A549 (cell line): ENCODE measurements at regions not wholly inside any gene's neighbourhood (a gene's known extent, or its start where the extent isn't known, plus 50 kb on each side); places are given as distances from the start of the nearest gene placed in this dataset.

Source experiments
- CEBPB ChIP-seq, 2 experiments: fragments of >200 bp in 1 of 2; sonication (Bioruptor Twin) in 1 of 2; formaldehyde crosslinking in 1 of 2; IDR thresholded peaks; 2 replicates each; pipeline ENCODE4 v1.6.1; 2012 to 2016
- CHD2 ChIP-seq: fragments of 150-350 bp; IDR thresholded peaks from 2 replicates; pipeline ENCODE4 v1.6.1; 2014; ENCODE audit warnings: low read length; ENCODE audit not compliant: partially characterized antibody
- CTCF ChIP-seq: fragments of >200 bp; sonication (Bioruptor Twin); formaldehyde crosslinking; IDR thresholded peaks from 3 replicates; pipeline ENCODE4 v1.5.1; 2016
- EP300 ChIP-seq, 2 experiments: fragments of >200 bp; sonication (Bioruptor Twin); formaldehyde crosslinking; IDR thresholded peaks; 2 replicates in 1 of 2; 3 replicates in 1 of 2; pipeline ENCODE4 v1.6.1; 2016 to 2017
- ESRRA ChIP-seq: fragments of 150-350 bp; IDR thresholded peaks from 2 replicates; pipeline ENCODE4 v1.6.1; 2014; ENCODE audit warnings: mild to moderate bottlenecking, low read length, borderline replicate concordance
- HDAC2 ChIP-seq: fragments of 200-600 bp; sonication (generic); IDR thresholded peaks from 2 replicates; pipeline ENCODE4 v1.6.1; 2016
- HOXA7 ChIP-seq: fragments of 250-450 bp; sonication (Bioruptor Pico); IDR thresholded peaks from 2 replicates; pipeline ENCODE4 v1.5.0; 2020; ENCODE audit warnings: mild to moderate bottlenecking, moderate library complexity
- HOXB13 ChIP-seq: fragments of 250-450 bp; sonication (Bioruptor Pico); IDR thresholded peaks from 2 replicates; pipeline ENCODE4 v1.5.0; 2020; ENCODE audit warnings: low read depth, mild to moderate bottlenecking, moderate library complexity
- PHF8 ChIP-seq: fragments of 200-600 bp; sonication (generic); IDR thresholded peaks from 2 replicates; pipeline ENCODE4 v1.6.1; 2016; ENCODE audit warnings: low read depth, mild to moderate bottlenecking, antibody characterized with exemption, moderate library complexity, borderline replicate concordance
- POLR2A ChIP-seq: IDR thresholded peaks from 2 replicates; pipeline ENCODE4 v1.6.1; 2012; ENCODE audit warnings: mild to moderate bottlenecking, low read length
- USF2 ChIP-seq: fragments of 450-650 bp; IDR thresholded peaks from 2 replicates; pipeline ENCODE4 v1.6.1; 2014; ENCODE audit warnings: antibody characterized with exemption

- TF ChIP-seq CTCF (no peak), POLR2A (no peak), USF2 (no peak), EP300 (IDR thresholded peaks at IDR 0.05) (no peak), PHF8 (no peak), HDAC2 (no peak), CHD2 (no peak), HOXA7 (no peak), ESRRA (no peak), CEBPB (IDR thresholded peaks at IDR 0.05) (no peak), HOXB13 (CRISPR knock-in tag) (no peak)
Observed at GRCh38 chr2:9063023-9063606, 59.6 kb upstream of the MBOAT2 start.
